Ovary (tissue), 7 donors: ENCODE measurements at regions not wholly inside any gene's neighbourhood (a gene's known extent, or its start where the extent isn't known, plus 50 kb on each side); places are given as distances from the start of the nearest gene placed in this dataset.

Source experiments
- DNase-seq, 5 donors: peaks; one replicate each; pipeline ENCODE4 v3.0.0-alpha.2; 2019 to 2020
- H3K27ac ChIP-seq, 2 donors: fragments of 200-600 bp; one replicate each; pipeline versions ENCODE4 v1.5.1 to v1.8.0; 2019 to 2022
- H3K27me3 ChIP-seq: fragments of 200-600 bp; one replicate; pipeline ENCODE4 v1.8.0; 2022
- H3K36me3 ChIP-seq: fragments of 200-600 bp; sonication (generic); one replicate; pipeline ENCODE4 v1.5.1; 2019
- H3K4me1 ChIP-seq: one replicate; pipeline ENCODE4 v1.8.1; 2013; ENCODE audit warnings: mild to moderate bottlenecking, moderate library complexity; ENCODE audit not compliant: insufficient read depth
- H3K4me3 ChIP-seq: fragments of 200-600 bp; sonication (generic); one replicate; pipeline ENCODE4 v1.5.1; 2017
- H3K9me3 ChIP-seq, 2 donors: fragments of 200-600 bp in 1 of 2; sonication (generic) in 1 of 2; one replicate each; pipeline versions ENCODE4 v1.5.1 to v1.8.1; 2013 to 2019; ENCODE audit warnings: mild to moderate bottlenecking in 1 of 2, moderate library complexity in 1 of 2
- CTCF ChIP-seq, 3 donors: fragments of 450-650 bp in 2 of 3; fragments of 200-600 bp in 1 of 3; IDR thresholded peaks; one replicate each; pipeline versions ENCODE4 v1.5.1 to v1.8.0; 2016 to 2022; ENCODE audit warnings: antibody characterized with exemption in 3 of 3, mild to moderate bottlenecking in 1 of 3
- EP300 ChIP-seq: sonication (generic); formaldehyde crosslinking; IDR thresholded peaks from one replicate; pipeline ENCODE4 v1.6.1; 2017; ENCODE audit warnings: antibody characterized with exemption
- POLR2A ChIP-seq: fragments of 450-650 bp; IDR thresholded peaks from one replicate; pipeline ENCODE4 v1.6.1; 2017; ENCODE audit warnings: antibody characterized with exemption, mild to moderate bottlenecking, moderate library complexity
- WGBS, 3 donors: extraction: QIAGEN DNeasy Blood & Tissue Kit in 1 of 3; methylation state at CpG; one replicate each; pipeline versions ENCODE4 v1.1.5 to v1.1.7; 2013 to 2017; 5-methylcytosine and 5-hydroxymethylcytosine counted together
- intact Hi-C, 4 donors: fragments of 100-400 bp; cut with DNase I; formaldehyde crosslinking; loops; one replicate each; pipeline versions ENCODE4 v1.11.0 to v1.15.1; 2022 to 2023
- donor health status: DM: no; HTN: no; CAD: no; lungs with moderate emphysema.
- donor health status: DM: no; HTN: no; CAD: no.
- donor health status: Bipolar disorder and iron deficiency.
- donor health status: DM: no; HTN: no; CAD: no.
- donor health status: DM: yes; HTN: yes; CAD: no.

- Histone ChIP-seq H3K27me3 (no peaks in the 10 kb centered on the region), H3K4me1 (no peaks in the 10 kb centered on the region), H3K9me3 (no peaks in the 10 kb centered on the region), H3K36me3 (no peaks in the 10 kb centered on the region), H3K4me3 (no peak overlapping the region), H3K27ac (no peak overlapping the region)
- TF ChIP-seq EP300 = no peak
- no peak for TF ChIP-seq CTCF (IDR thresholded peaks at IDR 0.05)
- no peak for TF ChIP-seq POLR2A
- intact Hi-C loops = no loop called here
- no peak for DNase-seq
- WGBS, 3 donors = 85 to 92% (median 90%) methylated on average over 4 of the region's 4 CpGs
These were observed 190.0 kb downstream of the CYRIA start for GRCh38 chr2:16475586-16475985.

- WGBS, 3 donors = 89 to 96% (median 93%) methylated on average over 1 of the region's 1 CpG
- TF ChIP-seq EP300 = no peak
- TF ChIP-seq CTCF (IDR thresholded peaks at IDR 0.05) = no peak
- TF ChIP-seq POLR2A = no peak
These were observed 192.1 kb downstream of the CYRIA start for GRCh38 chr2:16473575-16473974.

GRCh38 chr2:16470936-16471490 lies 194.6 kb downstream of the CYRIA start:
- 44 to 53% (median 51%) methylated on average over 2 of the region's 2 CpGs for WGBS, 3 donors
- no peak for DNase-seq
- intact Hi-C loops = no loop called here
- Histone ChIP-seq H3K36me3 (no peaks in the 10 kb centered on the region), H3K9me3 (no peaks in the 10 kb centered on the region), H3K4me1 (no peaks in the 10 kb centered on the region), H3K4me3 (no peak overlapping the region), H3K27me3 (no peaks in the 10 kb centered on the region), H3K27ac (no peak overlapping the region)
- TF ChIP-seq EP300 (no peak), CTCF (IDR thresholded peaks at IDR 0.05) (no peak), POLR2A (no peak)

More at GRCh38 chr2:16473575-16473974, 192.1 kb downstream of the CYRIA start:
- no peaks in the 10 kb centered on the region for H3K9me3 ChIP-seq
- H3K27ac ChIP-seq = no peak overlapping the region
- intact Hi-C loops = no loop called here
- no peaks in the 10 kb centered on the region for H3K36me3 ChIP-seq
- H3K4me1 ChIP-seq = no peaks in the 10 kb centered on the region
- DNase-seq = no peak
- H3K27me3 ChIP-seq = no peaks in the 10 kb centered on the region
- no peak overlapping the region for H3K4me3 ChIP-seq

GRCh38 chr2:16466821-16467151 lies 198.8 kb downstream of the CYRIA start:
- Histone ChIP-seq H3K36me3 (no peaks in the 10 kb centered on the region), H3K9me3 (no peaks in the 10 kb centered on the region), H3K27me3 (no peaks in the 10 kb centered on the region), H3K4me1 (no peaks in the 10 kb centered on the region), H3K27ac (no peak overlapping the region), H3K4me3 (no peak overlapping the region)
- intact Hi-C loops = loop anchor here in 1 of 4 donors (5.0 kb wide), 1 partner anchor 1566 kb away; no protein-coding TSS in a partner anchor
- 69 to 74% (median 71%) methylated on average over 2 of the region's 2 CpGs for WGBS, 3 donors
- no peak for DNase-seq
- TF ChIP-seq POLR2A (no peak), CTCF (IDR thresholded peaks at IDR 0.05) (no peak), EP300 (no peak)
